HG03108 (cell line): ENCODE measurements at regions not wholly inside any gene's neighbourhood (a gene's known extent, or its start where the extent isn't known, plus 50 kb on each side); places are given as distances from the start of the nearest gene placed in this dataset.

ENCODE experiments used
- ATAC-seq: cut with Tn5 transposase; IDR thresholded peaks from one replicate; pipeline ENCODE4 v1.9.1; 2021; ENCODE audit warnings: moderate library complexity; ENCODE audit not compliant: unreplicated experiment

GRCh38 chr9:117858561-117858960 is 154.4 kb downstream of the TLR4 start:
- no peak for ATAC-seq

- ATAC-seq, result no peak
These were observed 156.6 kb downstream of the TLR4 start for GRCh38 chr9:117860849-117861248.

GRCh38 chr9:117864385-117865057 is 160.3 kb downstream of the TLR4 start:
- no peak for ATAC-seq

GRCh38 chr9:117868594-117868993 is 164.4 kb downstream of the TLR4 start:
- no peak for ATAC-seq

- ATAC-seq, result no peak
These were observed 165.1 kb downstream of the TLR4 start for GRCh38 chr9:117869287-117869686.

GRCh38 chr9:117869712-117870111 is 165.5 kb downstream of the TLR4 start:
- no peak for ATAC-seq

- no peak for ATAC-seq
These were observed 169.5 kb downstream of the TLR4 start for GRCh38 chr9:117873664-117874063.

- ATAC-seq, result no peak
These were observed 171.7 kb downstream of the TLR4 start for GRCh38 chr9:117875886-117876285.

- no peak for ATAC-seq
These were observed 178.0 kb downstream of the TLR4 start for GRCh38 chr9:117882171-117882570.

GRCh38 chr9:117886616-117887015 is 182.4 kb downstream of the TLR4 start:
- no peak for ATAC-seq

GRCh38 chr9:117887383-117887782 is 183.2 kb downstream of the TLR4 start:
- ATAC-seq, result no peak

GRCh38 chr9:117887941-117888340 is 183.7 kb downstream of the TLR4 start:
- ATAC-seq, result no peak

GRCh38 chr9:117903453-117903852 is 199.2 kb downstream of the TLR4 start:
- no peak for ATAC-seq

GRCh38 chr9:117906763-117907162 is 202.6 kb downstream of the TLR4 start:
- ATAC-seq, result no peak

GRCh38 chr9:117907420-117907819 is 203.2 kb downstream of the TLR4 start:
- no peak for ATAC-seq

GRCh38 chr9:117916291-117916690 is 212.1 kb downstream of the TLR4 start:
- no peak for ATAC-seq

GRCh38 chr9:117917873-117918272 is 213.7 kb downstream of the TLR4 start:
- ATAC-seq, result no peak

- ATAC-seq, result no peak
These were observed 215.3 kb downstream of the TLR4 start for GRCh38 chr9:117919538-117919937.

GRCh38 chr9:117926031-117926658 is 221.9 kb downstream of the TLR4 start:
- ATAC-seq, result no peak

- ATAC-seq, result no peak
These were observed 223.2 kb downstream of the TLR4 start for GRCh38 chr9:117927354-117927753.

GRCh38 chr9:117929868-117930267 is 225.7 kb downstream of the TLR4 start:
- no peak for ATAC-seq

GRCh38 chr9:117932585-117932984 is 228.4 kb downstream of the TLR4 start:
- no peak for ATAC-seq
